A549 (cell line): ENCODE measurements at regions not wholly inside any gene's neighbourhood (a gene's known extent, or its start where the extent isn't known, plus 50 kb on each side); places are given as distances from the start of the nearest gene placed in this dataset.
"Not testable (repeated sequence)": the region's sequence is repeated elsewhere in the genome, so short reads cannot be mapped to it uniquely, and the experiment has no call there.

ENCODE experiments used
- CBX2 ChIP-seq: fragments of 200-600 bp; sonication (generic); IDR thresholded peaks from 2 replicates; pipeline ENCODE4 v1.6.1; 2016; ENCODE audit warnings: low read depth, mild to moderate bottlenecking, borderline replicate concordance
- CBX8 ChIP-seq: fragments of 200-600 bp; sonication (generic); IDR thresholded peaks from 2 replicates; pipeline ENCODE4 v1.6.1; 2016
- CHD2 ChIP-seq: fragments of 150-350 bp; IDR thresholded peaks from 2 replicates; pipeline ENCODE4 v1.6.1; 2014; ENCODE audit warnings: low read length; ENCODE audit not compliant: partially characterized antibody
- EHF ChIP-seq: fragments of 250-450 bp; sonication (Bioruptor Pico); IDR thresholded peaks from 2 replicates; pipeline ENCODE4 v1.5.0; 2020; ENCODE audit warnings: mild to moderate bottlenecking
- JUN ChIP-seq, 2 experiments: fragments of >200 bp; sonication (Bioruptor Twin); formaldehyde crosslinking; IDR thresholded peaks; 2 replicates in 1 of 2; 3 replicates in 1 of 2; pipeline ENCODE4 v1.6.1; 2016 to 2017
- MYC ChIP-seq: IDR thresholded peaks from 2 replicates; pipeline ENCODE4 v1.6.1; 2012; ENCODE audit warnings: mild to moderate bottlenecking, inconsistent platforms, low read length, improper control_type of control experiment, borderline replicate concordance
- POLR2A ChIP-seq: IDR thresholded peaks from 2 replicates; pipeline ENCODE4 v1.6.1; 2012; ENCODE audit warnings: mild to moderate bottlenecking, low read length
- RAD21 ChIP-seq, 2 experiments: fragments of >200 bp in 1 of 2; sonication (Bioruptor Twin) in 1 of 2; formaldehyde crosslinking in 1 of 2; IDR thresholded peaks in 1 of 2; conservative IDR thresholded peaks in 1 of 2; 2 replicates in 1 of 2; 3 replicates in 1 of 2; pipeline ENCODE4 v1.6.1; 2012 to 2018; ENCODE audit warnings: inconsistent platforms in 1 of 2
- RARB ChIP-seq: fragments of 250-450 bp; sonication (Bioruptor Pico); IDR thresholded peaks from 2 replicates; pipeline ENCODE4 v1.8.0; 2021; ENCODE audit warnings: mild to moderate bottlenecking, moderate library complexity
- REST ChIP-seq: fragments of 200-600 bp; sonication (generic); IDR thresholded peaks from 2 replicates; pipeline ENCODE4 v1.6.1; 2016; ENCODE audit warnings: antibody characterized with exemption, mild to moderate bottlenecking, moderate library complexity
- SMC3 ChIP-seq: fragments of >200 bp; sonication (Bioruptor Twin); formaldehyde crosslinking; IDR thresholded peaks from 3 replicates; pipeline ENCODE4 v1.6.1; 2018; ENCODE audit warnings: inconsistent platforms
- ZFP36 ChIP-seq: fragments of 450-650 bp; IDR thresholded peaks from 2 replicates; pipeline ENCODE4 v1.6.1; 2014; ENCODE audit warnings: borderline replicate concordance; ENCODE audit not compliant: partially characterized antibody
- TF ChIP-seq, protein P1 (sequence below): fragments of >200 bp; sonication (Bioruptor Twin); formaldehyde crosslinking; IDR thresholded peaks from 3 replicates; pipeline ENCODE4 v1.5.1; 2016

- not testable (repeated sequence) for TF ChIP-seq CBX8; ZFP36; SMC3; JUN (IDR thresholded peaks at IDR 0.05); CHD2; MYC; RARB; RAD21 (conservative IDR thresholded peaks at IDR 0.05 in 1 of 2, IDR thresholded peaks at IDR 0.05 in 1 of 2); POLR2A; REST; EHF; CBX2
- TF ChIP-seq, protein P1, sequence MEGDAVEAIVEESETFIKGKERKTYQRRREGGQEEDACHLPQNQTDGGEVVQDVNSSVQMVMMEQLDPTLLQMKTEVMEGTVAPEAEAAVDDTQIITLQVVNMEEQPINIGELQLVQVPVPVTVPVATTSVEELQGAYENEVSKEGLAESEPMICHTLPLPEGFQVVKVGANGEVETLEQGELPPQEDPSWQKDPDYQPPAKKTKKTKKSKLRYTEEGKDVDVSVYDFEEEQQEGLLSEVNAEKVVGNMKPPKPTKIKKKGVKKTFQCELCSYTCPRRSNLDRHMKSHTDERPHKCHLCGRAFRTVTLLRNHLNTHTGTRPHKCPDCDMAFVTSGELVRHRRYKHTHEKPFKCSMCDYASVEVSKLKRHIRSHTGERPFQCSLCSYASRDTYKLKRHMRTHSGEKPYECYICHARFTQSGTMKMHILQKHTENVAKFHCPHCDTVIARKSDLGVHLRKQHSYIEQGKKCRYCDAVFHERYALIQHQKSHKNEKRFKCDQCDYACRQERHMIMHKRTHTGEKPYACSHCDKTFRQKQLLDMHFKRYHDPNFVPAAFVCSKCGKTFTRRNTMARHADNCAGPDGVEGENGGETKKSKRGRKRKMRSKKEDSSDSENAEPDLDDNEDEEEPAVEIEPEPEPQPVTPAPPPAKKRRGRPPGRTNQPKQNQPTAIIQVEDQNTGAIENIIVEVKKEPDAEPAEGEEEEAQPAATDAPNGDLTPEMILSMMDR: not testable (repeated sequence)
Observed at GRCh38 chr1:224040006-224040405, 73.9 kb upstream of the FBXO28 start.
